HepG2 (cell line): ENCODE measurements at regions not wholly inside any gene's neighbourhood (a gene's known extent, or its start where the extent isn't known, plus 50 kb on each side); places are given as distances from the start of the nearest gene placed in this dataset.

Experiments
- ATAC-seq: fragments of 200-7000 bp; cut with Tn5 transposase; 3 replicates; pipeline ENCODE4 v1.9.1; 2020; ENCODE audit warnings: mild to moderate bottlenecking, moderate library complexity
- BruUV-seq: library from RNA; stranded (reverse); fragments of 400-500 nt; replicated peaks from 2 replicates; lab custom pipeline; 2021; lab: Mats Ljungman, UMichigan
- CTCF ChIA-PET: fragments of 300-600 bp; formaldehyde crosslinking; extraction: SDS; loops from one replicate; lab custom pipeline; 2021; ENCODE audit warnings: low total read pairs, inconsistent platforms, low intra/inter-chr PET ratio; lab: Yijun Ruan, JAX
- POLR2A ChIA-PET: fragments of 350-600 bp; sonication (Branson Sonifier 250); formaldehyde crosslinking; loops from one replicate; lab custom pipeline; 2020; ENCODE audit warnings: antibody characterized with exemption, inconsistent platforms; lab: Yijun Ruan, JAX
- DNase-seq: peaks from one replicate; pipeline ENCODE4 v3.0.0-alpha.2; 2015; ENCODE audit warnings: low spot score
- FAIRE-seq: peaks from 3 replicates; lab custom pipeline; 2011; peaks lifted over from hg19 to GRCh38; lab: Jason Lieb, UNC
- H2AFZ ChIP-seq: one replicate; pipeline ENCODE4 v1.6.1; 2011; ENCODE audit warnings: low read length, inconsistent platforms
- H3K27ac ChIP-seq: fragments of 300-600 bp; 3 replicates; pipeline ENCODE4 v1.8.0; 2011; ENCODE audit warnings: mixed run types, mild to moderate bottlenecking, mixed read lengths, low read length, inconsistent platforms; ENCODE audit not compliant: insufficient read depth; ENCODE audit errors: extremely low read length
- H3K27me3 ChIP-seq, 2 experiments: fragments of 200-600 bp in 1 of 2; 2 replicates in 1 of 2; 3 replicates in 1 of 2; pipeline versions ENCODE4 v1.6.0 to v1.8.0; 2011; ENCODE audit warnings: low read length in 2 of 2, mild to moderate bottlenecking in 2 of 2, moderate library complexity in 2 of 2, inconsistent platforms in 1 of 2; ENCODE audit not compliant: insufficient read depth in 2 of 2, control insufficient read depth in 1 of 2
- H3K36me3 ChIP-seq, 2 experiments: fragments of 200-600 bp in 1 of 2; replicated peaks in 1 of 2; 2 replicates in 1 of 2; 3 replicates in 1 of 2; pipeline versions ENCODE4 v1.5.1 to v1.8.0; 2011; ENCODE audit warnings: low read length in 2 of 2, inconsistent platforms in 1 of 2; ENCODE audit not compliant: insufficient read depth in 2 of 2, control insufficient read depth in 1 of 2
- H3K4me1 ChIP-seq: 2 replicates; pipeline ENCODE4 v1.5.1; 2012; ENCODE audit warnings: low read length, inconsistent platforms; ENCODE audit not compliant: insufficient read depth
- H3K4me2 ChIP-seq: 2 replicates; pipeline ENCODE4 v1.6.0; 2011; ENCODE audit warnings: low read depth, low read length, inconsistent platforms
- H3K4me3 ChIP-seq, 3 experiments: fragments of 200-600 bp in 1 of 3; sonication (generic), shearing (Covaris generic) in 1 of 3; replicated peaks in 1 of 3; 2 replicates each; pipeline ENCODE4 v1.5.1; 2011 to 2016; ENCODE audit warnings: low read length in 3 of 3, inconsistent platforms in 2 of 3, low read depth in 2 of 3, mild to moderate bottlenecking in 2 of 3, control low read depth in 1 of 3, mixed read lengths in 1 of 3; ENCODE audit not compliant: insufficient read depth in 1 of 3
- H3K79me2 ChIP-seq: one replicate; pipeline ENCODE4 v1.6.1; 2011; ENCODE audit warnings: low read length, inconsistent platforms; ENCODE audit not compliant: insufficient read depth
- H3K9ac ChIP-seq: 2 replicates; pipeline ENCODE4 v1.6.0; 2011; ENCODE audit warnings: mild to moderate bottlenecking, low read depth, low read length, inconsistent platforms; ENCODE audit not compliant: insufficient read depth
- H3K9me3 ChIP-seq: 2 replicates; pipeline ENCODE4 v1.5.1; 2012; ENCODE audit warnings: mild to moderate bottlenecking, low read length
- H4K20me1 ChIP-seq: 2 replicates; pipeline ENCODE4 v1.6.0; 2011; ENCODE audit warnings: inconsistent platforms, mild to moderate bottlenecking, low read length, moderate library complexity; ENCODE audit not compliant: insufficient read depth
- ARNTL ChIP-seq: sonication (generic); formaldehyde crosslinking; IDR thresholded peaks from 2 replicates; pipeline ENCODE4 v1.4.0; 2020; ENCODE audit warnings: mild to moderate bottlenecking, missing genetic modification reagents
- BCL6 ChIP-seq: IDR thresholded peaks from 2 replicates; pipeline ENCODE4 v1.6.1; 2016; ENCODE audit warnings: missing genetic modification reagents, missing compliant biosample characterization
- CCAR2 ChIP-seq: fragments of 200-400 bp; formaldehyde crosslinking; optimal IDR thresholded peaks from 2 replicates; pipeline ENCODE3; 2018; ENCODE audit warnings: low read depth, mild to moderate bottlenecking, low read length, moderate library complexity
- CREB1 ChIP-seq, 2 experiments: fragments of 450-650 bp in 1 of 2; IDR thresholded peaks; 2 replicates each; pipeline ENCODE4 v1.6.1; 2016 to 2017; ENCODE audit warnings: control low read depth in 1 of 2, mild to moderate bottlenecking in 1 of 2, missing compliant biosample characterization in 1 of 2, missing genetic modification characterization in 1 of 2
- HDAC6 ChIP-seq: fragments of 200-600 bp; sonication (generic); IDR thresholded peaks from 2 replicates; pipeline ENCODE4 v1.7.0; 2017; ENCODE audit warnings: mild to moderate bottlenecking, antibody characterized with exemption, low read length, low read depth
- PRPF4 ChIP-seq: fragments of 200-400 bp; formaldehyde crosslinking; IDR thresholded peaks from 2 replicates; pipeline ENCODE4 v1.6.1; 2016; ENCODE audit warnings: low read length, low read depth; ENCODE audit not compliant: poor library complexity, severe bottlenecking
- RAD51 ChIP-seq: fragments of 450-650 bp; IDR thresholded peaks from 2 replicates; pipeline ENCODE4 v1.6.1; 2016; ENCODE audit warnings: borderline replicate concordance
- REL ChIP-seq: sonication (generic); formaldehyde crosslinking; conservative IDR thresholded peaks from 2 replicates; pipeline ENCODE4 v1.8.0; 2022; ENCODE audit warnings: mild to moderate bottlenecking, missing genetic modification reagents, moderate library complexity
- SALL2 ChIP-seq: sonication (generic); formaldehyde crosslinking; IDR thresholded peaks from 2 replicates; pipeline ENCODE4 v1.8.1; 2023; ENCODE audit warnings: mild to moderate bottlenecking, missing genetic modification reagents, inconsistent platforms
- SIX1 ChIP-seq: sonication (generic); formaldehyde crosslinking; IDR thresholded peaks from 2 replicates; pipeline ENCODE4 v1.4.0; 2020; ENCODE audit warnings: missing genetic modification reagents, borderline replicate concordance
- SRF ChIP-seq: IDR thresholded peaks from 2 replicates; pipeline ENCODE4 v1.6.1; 2011; ENCODE audit warnings: mild to moderate bottlenecking, low read depth, low read length, moderate library complexity
- ZBTB14 ChIP-seq: sonication (generic); formaldehyde crosslinking; IDR thresholded peaks from 2 replicates; pipeline ENCODE4 v1.4.0; 2020; ENCODE audit warnings: missing genetic modification reagents
- ZFP36L1 ChIP-seq: sonication (generic); formaldehyde crosslinking; IDR thresholded peaks from 2 replicates; pipeline ENCODE4 v1.8.0; 2022; ENCODE audit warnings: mild to moderate bottlenecking, missing genetic modification reagents, moderate library complexity
- ZNF230 ChIP-seq: sonication (generic); formaldehyde crosslinking; IDR thresholded peaks from 2 replicates; pipeline ENCODE4 v1.4.0; 2020; ENCODE audit warnings: mild to moderate bottlenecking, missing genetic modification reagents
- ZNF740 ChIP-seq: sonication (generic); formaldehyde crosslinking; IDR thresholded peaks from 2 replicates; pipeline ENCODE4 v1.4.0; 2020; ENCODE audit warnings: missing genetic modification reagents
- ZNF777 ChIP-seq: sonication (generic); formaldehyde crosslinking; IDR thresholded peaks from 2 replicates; pipeline ENCODE4 v1.4.0; 2020; ENCODE audit warnings: missing genetic modification reagents
- ZSCAN9 ChIP-seq: IDR thresholded peaks from 2 replicates; pipeline ENCODE4 v1.6.1; 2016; ENCODE audit warnings: borderline replicate concordance
- WGBS: methylation state at CpG from one replicate; pipeline ENCODE4 v1.1.6; 2017; ENCODE audit warnings: low lambda C conversion rate; 5-methylcytosine and 5-hydroxymethylcytosine counted together
- in situ Hi-C: cut with HindIII; loops from 2 replicates; pipeline ENCODE4 v1.10.0; 2017; ENCODE audit warnings: low pct_unique_long_range_greater_than_20kb; ENCODE audit not compliant: extremely low pct_ligation_motif_present
- intact Hi-C: fragments of 100-400 bp; cut with micrococcal nuclease; formaldehyde crosslinking; loops from one replicate; pipeline ENCODE4 v1.10.0; 2022; ENCODE audit not compliant: unreplicated experiment

GRCh38 chr2:184316921-184317320 is 281.4 kb upstream of the ZNF804A start:
- Histone ChIP-seq H3K4me2 (no peak overlapping the region), H4K20me1 (no peaks in the 10 kb centered on the region), H3K36me3 (no peaks in the 10 kb centered on the region), H3K27me3 (no peaks in the 10 kb centered on the region), H3K9ac (no peak overlapping the region), H3K79me2 (no peaks in the 10 kb centered on the region), H3K9me3 (no peaks in the 10 kb centered on the region), H3K4me1 (no peaks in the 10 kb centered on the region), H3K27ac (no peak overlapping the region), H3K4me3 (no peak overlapping the region), H2AFZ (no peak overlapping the region)
- ChIA-PET CTCF (no interaction called here), POLR2A (no interaction called here)
- DNase-seq (no peak), FAIRE-seq (no peak), ATAC-seq (no peak)
- intact Hi-C loops (no loop called here), in situ Hi-C loops (no loop called here)
- WGBS, result 0% methylated on average over 2 of the region's 2 CpGs
- TF ChIP-seq ZFP36L1 (CRISPR knock-in tag), result no peak
- TF ChIP-seq SRF, result no peak
- no peak for TF ChIP-seq RAD51
- no peak for TF ChIP-seq PRPF4
- TF ChIP-seq REL, result no peak
- no peak for TF ChIP-seq SIX1 (CRISPR knock-in tag)
- TF ChIP-seq CREB1 (IDR thresholded peaks at IDR 0.05), result no peak
- no peak for TF ChIP-seq CREB1 (CRISPR knock-in tag; IDR thresholded peaks at IDR 0.05)
- no peak for TF ChIP-seq ARNTL
- no peak for TF ChIP-seq BCL6 (CRISPR knock-in tag)
- no peak for TF ChIP-seq SALL2 (CRISPR knock-in tag)
- TF ChIP-seq ZNF777 (CRISPR knock-in tag), result no peak
- TF ChIP-seq HDAC6, result no peak
- no peak for TF ChIP-seq CCAR2
- no peak for TF ChIP-seq ZNF740 (CRISPR knock-in tag)
- no peak for TF ChIP-seq ZSCAN9 (CRISPR knock-in tag)
- TF ChIP-seq ZBTB14 (CRISPR knock-in tag), result no peak
- no peak for TF ChIP-seq ZNF230 (CRISPR knock-in tag)
- BruUV-seq, result no TSS peak
